ENCODE measurements at regions not wholly inside any gene's neighbourhood (a gene's known extent, or its start where the extent isn't known, plus 50 kb on each side); places are given as distances from the start of the nearest gene placed in this dataset.
A peak's percentile ranks its signal among the peaks of the same experiment; 100 is the strongest.

GRCh38 chr5:99109894-99110293 is 181.1 kb upstream of the CHD1 start:
- no peaks in the 10 kb centered on the region for H3K27me3 ChIP-seq
- no peak for DNase-seq (ENCODE audit: low spot score in 2 of 2)
- TF ChIP-seq POLR2AphosphoS5 (IDR thresholded peaks at IDR 0.05), result no peak
- TF ChIP-seq POLR2A (IDR thresholded peaks at IDR 0.05), result no peak
- no peak for TF ChIP-seq EP300 (IDR thresholded peaks at IDR 0.05)
- TF ChIP-seq CTCF (IDR thresholded peaks at IDR 0.05), result no peak
- H3K4me3 ChIP-seq, result no peak overlapping the region
- H3K9me3 ChIP-seq, result no peaks in the 10 kb centered on the region
- WGBS, result 89% methylated on average over 4 of the region's 4 CpGs
- H3K36me3 ChIP-seq, result no peaks in the 10 kb centered on the region
- no peaks in the 10 kb centered on the region for H3K4me1 ChIP-seq
- H3K27ac ChIP-seq, result no peak overlapping the region

- Histone ChIP-seq H3K27me3 (no peaks in the 10 kb centered on the region), H3K4me3 (no peak overlapping the region), H3K27ac (no peak overlapping the region), H3K4me1 (no peaks in the 10 kb centered on the region), H3K9me3 (no peaks in the 10 kb centered on the region), H3K36me3 (no peaks in the 10 kb centered on the region)
- DNase-seq (ENCODE audit: low spot score in 2 of 2), result no peak
- 37% methylated on average over 3 of the region's 3 CpGs for WGBS
- TF ChIP-seq POLR2AphosphoS5 (IDR thresholded peaks at IDR 0.05), result no peak
- no peak for TF ChIP-seq CTCF (IDR thresholded peaks at IDR 0.05)
- TF ChIP-seq POLR2A (IDR thresholded peaks at IDR 0.05), result no peak
- TF ChIP-seq EP300 (IDR thresholded peaks at IDR 0.05), result no peak
Measured at GRCh38 chr5:99105216-99105615, 176.4 kb upstream of the CHD1 start.

- H3K27me3 ChIP-seq, result no peaks in the 10 kb centered on the region
- no peak for DNase-seq (ENCODE audit: low spot score in 2 of 2)
- TF ChIP-seq CTCF (IDR thresholded peaks at IDR 0.05) (peak; percentile 19 to 43), EP300 (IDR thresholded peaks at IDR 0.05) (no peak), POLR2AphosphoS5 (IDR thresholded peaks at IDR 0.05) (no peak), POLR2A (IDR thresholded peaks at IDR 0.05) (no peak)
- H3K36me3 ChIP-seq, result no peaks in the 10 kb centered on the region
- H3K4me1 ChIP-seq, result no peaks in the 10 kb centered on the region
- H3K9me3 ChIP-seq, result no peaks in the 10 kb centered on the region
- H3K27ac ChIP-seq, result no peak overlapping the region
- no peak overlapping the region for H3K4me3 ChIP-seq
- WGBS, result 7% methylated on average over 2 of the region's 2 CpGs
Measured at GRCh38 chr5:99104538-99105132, 175.8 kb upstream of the CHD1 start.

- H3K9me3 ChIP-seq, result no peaks in the 10 kb centered on the region
- no peaks in the 10 kb centered on the region for H3K4me1 ChIP-seq
- TF ChIP-seq POLR2A (IDR thresholded peaks at IDR 0.05) (no peak), CTCF (IDR thresholded peaks at IDR 0.05) (no peak), EP300 (IDR thresholded peaks at IDR 0.05) (no peak), POLR2AphosphoS5 (IDR thresholded peaks at IDR 0.05) (no peak)
- no peak for DNase-seq (ENCODE audit: low spot score in 2 of 2)
- H3K36me3 ChIP-seq, result no peaks in the 10 kb centered on the region
- no peaks in the 10 kb centered on the region for H3K27me3 ChIP-seq
- WGBS, result 33% methylated on average over 3 of the region's 3 CpGs
- H3K27ac ChIP-seq, result no peak overlapping the region
- no peak overlapping the region for H3K4me3 ChIP-seq
Measured at GRCh38 chr5:99102073-99102697, 173.4 kb upstream of the CHD1 start.

GRCh38 chr5:99099691-99100090 is 170.9 kb upstream of the CHD1 start:
- no peaks in the 10 kb centered on the region for H3K27me3 ChIP-seq
- no peak overlapping the region for H3K27ac ChIP-seq
- no peak overlapping the region for H3K4me3 ChIP-seq
- TF ChIP-seq EP300 (IDR thresholded peaks at IDR 0.05), result no peak
- TF ChIP-seq POLR2AphosphoS5 (IDR thresholded peaks at IDR 0.05), result no peak
- TF ChIP-seq CTCF (IDR thresholded peaks at IDR 0.05), result no peak
- no peak for TF ChIP-seq POLR2A (IDR thresholded peaks at IDR 0.05)
- no peaks in the 10 kb centered on the region for H3K36me3 ChIP-seq
- no peak for DNase-seq (ENCODE audit: low spot score in 2 of 2)
- no peaks in the 10 kb centered on the region for H3K9me3 ChIP-seq
- no peaks in the 10 kb centered on the region for H3K4me1 ChIP-seq
